ENCODE measurements at regions not wholly inside any gene's neighbourhood (a gene's known extent, or its start where the extent isn't known, plus 50 kb on each side); places are given as distances from the start of the nearest gene placed in this dataset.
A peak's percentile ranks its signal among the peaks of the same experiment; 100 is the strongest.

DNA sequence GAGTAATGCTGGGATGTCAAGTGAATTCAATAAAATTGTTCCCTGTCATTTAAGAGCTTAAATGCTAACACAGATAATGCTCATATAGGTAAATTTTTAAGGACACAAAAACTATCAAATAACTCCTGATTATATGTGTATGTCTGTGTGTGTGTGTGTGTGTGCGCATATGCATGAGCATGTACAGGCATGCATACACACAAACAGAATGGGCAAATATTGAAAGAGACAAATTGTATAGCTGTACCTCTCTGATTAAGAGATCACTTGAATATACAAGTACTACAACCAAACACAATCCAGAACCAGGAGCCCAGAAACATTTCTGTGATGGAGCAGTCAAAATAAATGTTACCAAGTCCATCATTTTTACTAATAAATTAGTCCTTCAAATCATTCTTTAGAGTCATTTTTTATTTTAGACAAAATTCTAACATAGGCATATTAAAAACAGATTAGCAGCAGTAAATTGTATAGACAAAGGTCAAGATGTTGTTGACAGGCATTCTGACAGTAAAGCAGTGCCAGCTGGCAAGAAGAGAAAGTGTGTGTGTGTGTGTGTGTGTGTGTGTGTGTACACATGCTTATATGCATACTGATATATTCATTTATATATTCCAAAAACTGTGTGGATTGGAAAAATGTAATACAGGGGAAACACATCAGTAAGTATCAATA lies 145.3 kb downstream of the CD47 start:
- ChIA-PET CTCF (interaction anchor here (0.6 to 0.7 kb wide), 3 partner anchors 202 to 305 kb away, joined by 3 to 6 read pairs (median 3); no protein-coding TSS in a partner anchor), POLR2A (interaction anchor here (0.7 kb wide), 1 partner anchor 91 kb away, joined by 3 read pairs; no protein-coding TSS in a partner anchor)
- H3K27me3 ChIP-seq (ENCODE audit: control insufficient read depth in 2 of 2, insufficient read depth in 2 of 2, low read length in 2 of 2), result no peaks in the 10 kb centered on the region
- H3K27me3 Mint-ChIP-seq, result peaks cover 0 to 4% (median 0%) of the 10 kb centered on the region in 5 donors
- ATAC-seq (no peak), DNase-seq (no peak)
- H3K36me3 Mint-ChIP-seq, result peaks cover 0 to 2% (median 0%) of the 10 kb centered on the region in 5 donors
- peaks cover 0 to 20% (median 5%) of the 10 kb centered on the region in 7 donors for H3K4me1 Mint-ChIP-seq
- H3K4me3 Mint-ChIP-seq, result no peak overlapping the region
- H3K4me3 ChIP-seq (ENCODE audit: low read length), result no peak overlapping the region
- intact Hi-C loops (cut with micrococcal nuclease), result no loop called here
- H3K9me3 Mint-ChIP-seq, result peaks cover 0 to 4% (median 0%) of the 10 kb centered on the region in 11 donors
- no peaks in the 10 kb centered on the region for H3K9me3 ChIP-seq (ENCODE audit: control insufficient read depth in 2 of 3, low read length in 3 of 3)
- H3K4me1 ChIP-seq (ENCODE audit: control insufficient read depth in 2 of 2, insufficient read depth in 2 of 2, low read length in 2 of 2), result peaks cover 0 to 4% of the 10 kb centered on the region in 2 donors
- H3K27ac Mint-ChIP-seq, result no peak overlapping the region
- H3K27ac ChIP-seq (ENCODE audit: low read depth, low read length), result no peak overlapping the region
- H3K36me3 ChIP-seq (ENCODE audit: control insufficient read depth in 2 of 3, insufficient read depth in 3 of 3, low read length in 3 of 3), result no peaks in the 10 kb centered on the region

DNA sequence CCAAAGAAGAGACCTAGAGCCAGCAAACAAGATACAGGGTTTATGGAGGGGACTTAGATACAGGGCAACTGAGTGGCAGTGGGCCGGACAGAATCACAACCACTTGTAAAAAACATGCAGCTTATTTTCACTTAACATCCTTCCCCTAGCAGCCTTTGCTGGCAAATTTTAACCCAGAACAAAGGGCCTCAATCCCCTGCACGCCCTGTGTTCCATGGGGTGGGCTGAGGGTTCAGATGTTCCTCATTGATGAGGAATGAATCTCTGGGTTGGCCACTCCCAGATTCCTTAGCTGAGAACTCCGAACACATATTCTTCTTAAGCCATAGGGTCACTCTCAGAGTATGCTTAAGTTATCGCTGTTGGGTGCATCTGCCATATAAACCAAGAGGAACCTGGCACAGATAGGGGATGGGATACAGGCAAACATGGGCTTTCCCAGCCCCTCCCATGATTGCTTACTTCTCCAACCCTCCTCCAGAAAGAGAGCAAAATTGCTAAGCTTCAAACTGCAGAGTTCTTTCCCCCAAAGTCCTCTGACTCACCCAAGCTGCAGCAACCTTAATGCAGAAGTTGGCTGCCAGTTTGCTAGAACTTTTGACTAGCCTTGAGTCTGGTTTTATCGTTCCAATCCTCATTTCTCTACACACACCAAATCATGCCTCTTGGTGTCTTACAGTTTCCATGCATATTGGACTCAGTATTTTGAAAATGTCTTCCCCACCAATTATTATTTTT lies 146.9 kb downstream of the CD47 start:
- Mint-ChIP-seq H3K4me1 (peaks cover 0 to 20% (median 8%) of the 10 kb centered on the region in 7 donors), H3K27ac (no peak overlapping the region), H3K4me3 (no peak overlapping the region), H3K9me3 (peaks cover 0 to 4% (median 0%) of the 10 kb centered on the region in 11 donors), H3K36me3 (peaks cover 0 to 2% (median 0%) of the 10 kb centered on the region in 5 donors), H3K27me3 (peaks cover 0 to 4% (median 0%) of the 10 kb centered on the region in 5 donors)
- ChIA-PET POLR2A (no interaction called here), CTCF (interaction anchor here (0.6 to 0.7 kb wide), 2 partner anchors 390 to 459 kb away, joined by 4 to 5 read pairs; no protein-coding TSS in a partner anchor)
- Histone ChIP-seq H3K9me3 (ENCODE audit: control insufficient read depth in 2 of 3, low read length in 3 of 3) (no peaks in the 10 kb centered on the region), H3K27ac (ENCODE audit: low read depth, low read length) (no peak overlapping the region), H3K36me3 (ENCODE audit: control insufficient read depth in 2 of 3, insufficient read depth in 3 of 3, low read length in 3 of 3) (no peaks in the 10 kb centered on the region), H3K4me1 (ENCODE audit: control insufficient read depth in 2 of 2, insufficient read depth in 2 of 2, low read length in 2 of 2) (peaks cover 0 to 4% of the 10 kb centered on the region in 2 donors), H3K4me3 (ENCODE audit: low read length) (no peak overlapping the region), H3K27me3 (ENCODE audit: control insufficient read depth in 2 of 2, insufficient read depth in 2 of 2, low read length in 2 of 2) (no peaks in the 10 kb centered on the region)
- DNase-seq (no peak), ATAC-seq (no peak)
- intact Hi-C loops (cut with micrococcal nuclease), result no loop called here

DNA sequence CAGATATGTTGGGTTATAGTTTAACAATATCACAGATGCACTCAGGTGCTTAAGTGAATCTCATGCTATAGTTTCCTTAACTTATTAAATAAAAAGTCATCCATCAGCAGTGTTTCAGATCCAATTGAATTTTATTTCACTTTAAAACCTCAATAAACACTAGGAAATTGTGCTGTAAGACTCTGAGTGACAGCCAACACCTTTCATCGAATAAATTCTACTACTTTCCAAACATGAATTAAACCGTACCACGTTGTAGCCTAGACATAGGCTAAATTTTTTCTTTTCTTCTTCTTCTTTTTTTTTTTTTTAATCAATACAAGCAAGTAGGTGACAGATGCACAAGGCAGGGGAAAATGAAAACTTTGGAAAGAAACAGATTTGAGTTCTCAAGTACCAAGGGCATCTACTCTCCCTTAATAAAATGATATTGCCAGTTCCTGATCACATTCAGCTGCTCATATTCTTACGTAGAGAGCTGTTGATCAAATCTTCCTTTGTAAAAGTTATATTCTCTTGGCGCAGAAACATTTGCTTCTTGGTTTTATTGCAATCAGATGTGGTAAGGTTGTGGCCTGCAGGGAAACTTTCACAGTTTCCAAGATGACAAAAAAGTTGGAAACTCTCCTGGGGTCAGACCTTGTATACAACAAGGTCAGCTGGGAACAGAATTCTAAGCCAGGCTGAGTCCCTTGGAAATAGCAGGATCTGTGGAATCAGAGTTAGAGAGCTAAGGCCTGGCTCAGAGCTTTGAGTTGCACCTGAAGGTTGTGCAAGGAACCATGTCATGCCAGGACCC lies 147.7 kb downstream of the CD47 start:
- peaks cover 0 to 4% (median 0%) of the 10 kb centered on the region in 11 donors for H3K9me3 Mint-ChIP-seq
- Histone ChIP-seq H3K27ac (ENCODE audit: low read depth, low read length) (no peak overlapping the region), H3K4me1 (ENCODE audit: control insufficient read depth in 2 of 2, insufficient read depth in 2 of 2, low read length in 2 of 2) (peaks cover 0 to 4% of the 10 kb centered on the region in 2 donors), H3K4me3 (ENCODE audit: low read length) (no peak overlapping the region), H3K9me3 (ENCODE audit: control insufficient read depth in 2 of 3, low read length in 3 of 3) (no peaks in the 10 kb centered on the region), H3K36me3 (ENCODE audit: control insufficient read depth in 2 of 3, insufficient read depth in 3 of 3, low read length in 3 of 3) (no peaks in the 10 kb centered on the region), H3K27me3 (ENCODE audit: control insufficient read depth in 2 of 2, insufficient read depth in 2 of 2, low read length in 2 of 2) (no peaks in the 10 kb centered on the region)
- ChIA-PET POLR2A (no interaction called here), CTCF (interaction anchor here (0.6 to 0.7 kb wide), 2 partner anchors 391 to 460 kb away, joined by 4 to 5 read pairs; no protein-coding TSS in a partner anchor)
- H3K4me1 Mint-ChIP-seq, result peaks cover 0 to 20% (median 8%) of the 10 kb centered on the region in 7 donors
- ATAC-seq, result no peak
- H3K27ac Mint-ChIP-seq, result peak overlapping the region in 1 of 9 donors; percentile 45
- no peak overlapping the region for H3K4me3 Mint-ChIP-seq
- intact Hi-C loops (cut with micrococcal nuclease), result no loop called here
- H3K27me3 Mint-ChIP-seq, result peaks cover 0 to 4% (median 0%) of the 10 kb centered on the region in 5 donors
- peaks cover 0 to 2% (median 0%) of the 10 kb centered on the region in 5 donors for H3K36me3 Mint-ChIP-seq
- no peak for DNase-seq

DNA sequence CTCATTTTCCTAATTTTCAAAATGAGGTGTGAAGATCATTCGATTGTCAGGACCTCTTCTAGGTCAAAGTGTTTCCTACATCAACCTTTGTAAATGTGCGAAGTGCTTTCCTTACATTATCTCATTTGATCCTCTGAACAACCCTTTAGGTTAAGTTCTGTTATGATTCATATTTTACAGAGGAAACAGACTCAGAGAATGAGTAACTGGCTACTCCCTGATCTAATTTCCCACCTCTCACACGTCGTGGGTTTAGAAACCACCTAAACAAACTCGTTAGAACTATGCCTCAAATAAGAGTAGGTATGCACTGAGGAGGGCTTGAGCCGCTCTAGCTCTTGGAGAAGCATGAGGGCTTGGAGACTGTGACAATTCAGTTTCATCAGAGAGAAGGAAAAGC lies 148.6 kb downstream of the CD47 start:
- ChIA-PET POLR2A (no interaction called here), CTCF (no interaction called here)
- peaks cover 0 to 6% (median 0%) of the 10 kb centered on the region in 5 donors for H3K27me3 Mint-ChIP-seq
- ATAC-seq (peak; percentile 67), DNase-seq (peak in 1 of 9 donors; percentile 33)
- Histone ChIP-seq H3K4me1 (ENCODE audit: control insufficient read depth in 2 of 2, insufficient read depth in 2 of 2, low read length in 2 of 2) (peaks cover 0 to 4% of the 10 kb centered on the region in 2 donors), H3K27ac (ENCODE audit: low read depth, low read length) (no peak overlapping the region), H3K4me3 (ENCODE audit: low read length) (no peak overlapping the region), H3K9me3 (ENCODE audit: control insufficient read depth in 2 of 3, low read length in 3 of 3) (no peaks in the 10 kb centered on the region), H3K27me3 (ENCODE audit: control insufficient read depth in 2 of 2, insufficient read depth in 2 of 2, low read length in 2 of 2) (no peaks in the 10 kb centered on the region), H3K36me3 (ENCODE audit: control insufficient read depth in 2 of 3, insufficient read depth in 3 of 3, low read length in 3 of 3) (no peaks in the 10 kb centered on the region)
- H3K36me3 Mint-ChIP-seq, result peaks cover 0 to 2% (median 0%) of the 10 kb centered on the region in 5 donors
- H3K27ac Mint-ChIP-seq, result peak overlapping the region in 2 of 9 donors; percentile 26 to 45
- H3K9me3 Mint-ChIP-seq, result peaks cover 0 to 6% (median 0%) of the 10 kb centered on the region in 11 donors
- peaks cover 0 to 20% (median 8%) of the 10 kb centered on the region in 7 donors for H3K4me1 Mint-ChIP-seq
- H3K4me3 Mint-ChIP-seq, result peak overlapping the region in 1 of 10 donors; percentile 41
- intact Hi-C loops (cut with micrococcal nuclease), result no loop called here

DNA sequence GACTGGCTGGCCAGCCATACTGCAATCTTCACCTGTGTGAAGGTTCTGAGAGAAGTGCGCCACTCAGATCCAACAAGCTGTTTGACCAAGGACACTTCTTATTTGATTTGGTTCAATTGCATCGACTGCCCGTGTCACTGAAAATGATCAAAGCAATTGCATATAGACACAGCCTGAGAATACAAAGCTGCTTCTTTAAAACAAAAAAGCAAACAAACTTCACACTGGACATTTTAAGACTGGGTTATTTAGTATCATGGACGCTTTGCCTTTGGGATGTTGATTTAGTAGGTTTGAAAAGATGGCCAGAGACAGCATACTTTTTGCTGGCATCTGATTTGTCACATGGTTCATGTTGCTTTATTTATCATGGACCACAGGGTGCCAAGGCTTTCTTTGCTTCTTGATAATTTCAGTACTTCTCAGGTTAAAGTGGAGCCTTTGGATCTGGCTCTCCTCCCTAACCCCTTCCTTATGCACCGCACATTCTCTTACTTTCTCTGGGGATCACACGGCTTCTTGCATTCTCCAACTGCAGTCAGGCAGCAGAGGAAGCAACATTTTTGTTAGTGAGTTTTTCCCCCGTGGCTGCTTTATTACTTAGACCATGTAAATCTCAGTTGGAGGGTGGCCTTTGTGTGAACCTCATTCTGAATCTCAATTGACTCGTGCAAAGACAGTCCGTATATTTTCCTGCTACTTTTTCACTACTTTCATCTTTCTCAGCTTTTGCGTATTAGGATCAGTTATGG lies 151.0 kb downstream of the CD47 start:
- Histone ChIP-seq H3K4me1 (ENCODE audit: control insufficient read depth in 2 of 2, insufficient read depth in 2 of 2, low read length in 2 of 2) (peaks cover 0 to 4% of the 10 kb centered on the region in 2 donors), H3K36me3 (ENCODE audit: control insufficient read depth in 2 of 3, insufficient read depth in 3 of 3, low read length in 3 of 3) (no peaks in the 10 kb centered on the region), H3K27me3 (ENCODE audit: control insufficient read depth in 2 of 2, insufficient read depth in 2 of 2, low read length in 2 of 2) (no peaks in the 10 kb centered on the region), H3K4me3 (ENCODE audit: low read length) (no peak overlapping the region), H3K27ac (ENCODE audit: low read depth, low read length) (no peak overlapping the region), H3K9me3 (ENCODE audit: control insufficient read depth in 2 of 3, low read length in 3 of 3) (no peaks in the 10 kb centered on the region)
- Mint-ChIP-seq H3K4me1 (peaks cover 0 to 20% (median 8%) of the 10 kb centered on the region in 7 donors), H3K27me3 (peaks cover 0 to 19% (median 0%) of the 10 kb centered on the region in 5 donors), H3K9me3 (peaks cover 0 to 2% (median 0%) of the 10 kb centered on the region in 11 donors), H3K4me3 (no peak overlapping the region), H3K27ac (no peak overlapping the region), H3K36me3 (no peaks in the 10 kb centered on the region)
- ChIA-PET POLR2A (interaction anchor here (0.5 kb wide), 1 partner anchor 11 kb away, joined by 3 read pairs; no protein-coding TSS in a partner anchor), CTCF (interaction anchor here (1.2 kb wide), 1 partner anchor 12 kb away, joined by 5 read pairs; no protein-coding TSS in a partner anchor)
- intact Hi-C loops (cut with micrococcal nuclease), result loop anchor here (5.0 to 10.0 kb wide), 2 partner anchors 465 to 612 kb away; no protein-coding TSS in a partner anchor
- ATAC-seq (no peak), DNase-seq (no peak)

All from naive thymus-derived CD4-positive, alpha-beta T cell (primary cell).